ENCODE measurements at regions not wholly inside any gene's neighbourhood (a gene's known extent, or its start where the extent isn't known, plus 50 kb on each side); places are given as distances from the start of the nearest gene placed in this dataset.

GRCh38 chr6:144343701-144344428 lies 58.7 kb downstream of the UTRN start (continued):
- TF ChIP-seq ZXDC (CRISPR knock-in tag; IDR thresholded peaks at IDR 0.05) (no peak), ZNF772 (CRISPR knock-in tag; IDR thresholded peaks at IDR 0.05) (peak; percentile 44; the same call in 1 of the 2 replicates), ZHX2 (IDR thresholded peaks at IDR 0.05; ENCODE audit: low read depth) (no peak), ZHX2 (CRISPR knock-in tag; IDR thresholded peaks at IDR 0.05; ENCODE audit: borderline replicate concordance) (no peak), ZNF574 (CRISPR knock-in tag; IDR thresholded peaks at IDR 0.05) (peak; percentile 52), HDAC1 (CRISPR knock-in tag; IDR thresholded peaks at IDR 0.05) (peak; percentile 81), TEAD3 (CRISPR knock-in tag; optimal IDR thresholded peaks at IDR 0.05; ENCODE audit: borderline replicate concordance) (peak; percentile 15), ADNP (CRISPR knock-in tag; IDR thresholded peaks at IDR 0.05) (no peak), ZNF7 (CRISPR knock-in tag; IDR thresholded peaks at IDR 0.05) (no peak), HOMEZ (CRISPR knock-in tag; IDR thresholded peaks at IDR 0.05; ENCODE audit: low read depth) (peak; percentile 91), DMAP1 (CRISPR knock-in tag; IDR thresholded peaks at IDR 0.05) (0 out of 2 replicates have a peak, but pooled peaks have one; percentile 48), HOXD1 (CRISPR knock-in tag; IDR thresholded peaks at IDR 0.05) (peak; percentile 43; the same call in 1 of the 2 replicates), FOSL2 (CRISPR knock-in tag; IDR thresholded peaks at IDR 0.05) (peak; percentile 74), HOXA7 (CRISPR knock-in tag; IDR thresholded peaks at IDR 0.05) (no peak)

Measured in HepG2 (cell line).